K562 (cell line): ENCODE measurements at regions not wholly inside any gene's neighbourhood (a gene's known extent, or its start where the extent isn't known, plus 50 kb on each side); places are given as distances from the start of the nearest gene placed in this dataset.

ENCODE experiments used
- ASH1L ChIP-seq: fragments of 450-650 bp; IDR thresholded peaks from 2 replicates; pipeline ENCODE4 v1.6.1; 2018; ENCODE audit warnings: borderline replicate concordance, mild to moderate bottlenecking, low read depth; ENCODE audit not compliant: partially characterized antibody
- CBX1 ChIP-seq: sonication (generic); IDR thresholded peaks from 2 replicates; pipeline ENCODE4 v1.6.1; 2016; ENCODE audit warnings: antibody characterized with exemption, low read depth, mild to moderate bottlenecking
- KDM5B ChIP-seq: fragments of 200-600 bp; sonication (generic); IDR thresholded peaks from 2 replicates; pipeline ENCODE4 v1.6.1; 2012; ENCODE audit warnings: low read depth, mild to moderate bottlenecking, moderate library complexity, low read length, control low read depth, inconsistent platforms; ENCODE audit not compliant: insufficient replicate concordance
- MAFF ChIP-seq: IDR thresholded peaks from 2 replicates; pipeline ENCODE4 v1.6.1; 2012; ENCODE audit warnings: low read length, improper control_type of control experiment
- MCM5 ChIP-seq: fragments of 450-650 bp; IDR thresholded peaks from 2 replicates; pipeline ENCODE4 v1.6.1; 2016; ENCODE audit warnings: low read depth
- NFIC ChIP-seq: fragments of 450-650 bp; IDR thresholded peaks from 2 replicates; pipeline ENCODE4 v1.6.1; 2017; ENCODE audit warnings: mild to moderate bottlenecking, inconsistent platforms
- NR2C2 ChIP-seq, 2 experiments: fragments of 200-800 bp in 1 of 2; sonication (Bioruptor generic) in 1 of 2; sonication (generic) in 1 of 2; formaldehyde crosslinking in 1 of 2; IDR thresholded peaks; 2 replicates each; pipeline versions ENCODE4 v1.6.1 to v1.8.0; 2016 to 2022; ENCODE audit warnings: mild to moderate bottlenecking in 1 of 2, missing compliant biosample characterization in 1 of 2, missing genetic modification characterization in 1 of 2, missing genetic modification reagents in 1 of 2
- NUFIP1 ChIP-seq: fragments of 450-650 bp; IDR thresholded peaks from 2 replicates; pipeline ENCODE4 v1.6.1; 2018; ENCODE audit not compliant: partially characterized antibody
- POLR2AphosphoS5 ChIP-seq: IDR thresholded peaks from 2 replicates; pipeline ENCODE4 v1.6.1; 2011; ENCODE audit warnings: mild to moderate bottlenecking, low read depth, low read length, moderate library complexity; ENCODE audit not compliant: control insufficient read depth, insufficient read depth
- SAP30 ChIP-seq: fragments of 200-600 bp; sonication (generic); IDR thresholded peaks from 2 replicates; pipeline ENCODE4 v1.6.1; 2012; ENCODE audit warnings: borderline replicate concordance, low read depth, mild to moderate bottlenecking, moderate library complexity, low read length, control low read depth, inconsistent platforms; ENCODE audit not compliant: insufficient read depth, poor library complexity, severe bottlenecking
- SMAD1 ChIP-seq: fragments of 150-350 bp; IDR thresholded peaks from 2 replicates; pipeline ENCODE4 v1.6.1; 2014; ENCODE audit warnings: low read length, low read depth; ENCODE audit not compliant: partially characterized antibody
- SMAD3 ChIP-seq: fragments of 450-650 bp; formaldehyde crosslinking; conservative IDR thresholded peaks from 2 replicates; pipeline ENCODE4 v1.4.0; 2020; ENCODE audit warnings: mild to moderate bottlenecking
- SMARCA5 ChIP-seq: fragments of 450-650 bp; IDR thresholded peaks from 2 replicates; pipeline ENCODE4 v1.6.1; 2016
- SP1 ChIP-seq: sonication (generic); formaldehyde crosslinking; IDR thresholded peaks from 2 replicates; pipeline ENCODE4 v1.8.1; 2022; ENCODE audit warnings: mild to moderate bottlenecking, missing genetic modification reagents
- SRSF1 ChIP-seq: fragments of 200-400 bp; formaldehyde crosslinking; IDR thresholded peaks from 2 replicates; pipeline ENCODE4 v1.6.1; 2017; ENCODE audit warnings: mild to moderate bottlenecking, low read depth, low read length, moderate library complexity
- TRIM28 ChIP-seq: fragments of 450-650 bp; IDR thresholded peaks from 2 replicates; pipeline ENCODE4 v1.6.1; 2017
- ZBTB34 ChIP-seq: fragments of 250-450 bp; sonication (Bioruptor Pico); IDR thresholded peaks from 2 replicates; pipeline ENCODE4 v1.8.0; 2021; ENCODE audit warnings: mild to moderate bottlenecking, moderate library complexity
- ZNF655 ChIP-seq: fragments of 250-450 bp; sonication (Bioruptor Pico); IDR thresholded peaks from 2 replicates; pipeline ENCODE4 v1.5.0; 2021
- TF ChIP-seq, protein P1 (sequence below): fragments of 250-450 bp; sonication (Bioruptor Pico); IDR thresholded peaks from 2 replicates; pipeline ENCODE4 v1.8.0; 2022; ENCODE audit warnings: moderate library complexity, mild to moderate bottlenecking, inconsistent platforms
- TF ChIP-seq, protein P2 (sequence below): IDR thresholded peaks from 2 replicates; pipeline ENCODE4 v1.6.1; 2012; ENCODE audit warnings: low read depth, low read length, improper control_type of control experiment, borderline replicate concordance
- TF ChIP-seq, protein P3 (sequence below): fragments of 450-650 bp; formaldehyde crosslinking; IDR thresholded peaks from 2 replicates; pipeline ENCODE4 v1.4.0; 2022; ENCODE audit warnings: missing genetic modification characterization

- TF ChIP-seq POLR2AphosphoS5 (peak; percentile 23; the same call in 1 of the 2 replicates), NR2C2 (CRISPR knock-in tag; IDR thresholded peaks at IDR 0.05) (no peak), NR2C2 (tag; IDR thresholded peaks at IDR 0.05) (0 out of 2 replicates have a peak, but pooled peaks have one; percentile 16), TRIM28 (no peak), SRSF1 (no peak), SMAD3 (CRISPR knock-in tag) (0 out of 2 replicates have a peak, but pooled peaks have one; percentile 55), ZNF655 (CRISPR knock-in tag) (no peak), MCM5 (no peak), NFIC (peak; percentile 9), NUFIP1 (no peak), CBX1 (no peak), MAFF (no peak), SP1 (CRISPR knock-in tag) (no peak), SMARCA5 (no peak), ASH1L (no peak), SMAD1 (no peak), SAP30 (no peak), KDM5B (no peak), ZBTB34 (CRISPR knock-in tag) (no peak)
- TF ChIP-seq, protein P1, sequence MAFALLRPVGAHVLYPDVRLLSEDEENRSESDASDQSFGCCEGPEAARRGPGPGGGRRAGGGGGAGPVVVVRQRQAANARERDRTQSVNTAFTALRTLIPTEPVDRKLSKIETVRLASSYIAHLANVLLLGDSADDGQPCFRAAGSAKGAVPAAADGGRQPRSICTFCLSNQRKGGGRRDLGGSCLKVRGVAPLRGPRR, result no peak
- TF ChIP-seq, protein P2, sequence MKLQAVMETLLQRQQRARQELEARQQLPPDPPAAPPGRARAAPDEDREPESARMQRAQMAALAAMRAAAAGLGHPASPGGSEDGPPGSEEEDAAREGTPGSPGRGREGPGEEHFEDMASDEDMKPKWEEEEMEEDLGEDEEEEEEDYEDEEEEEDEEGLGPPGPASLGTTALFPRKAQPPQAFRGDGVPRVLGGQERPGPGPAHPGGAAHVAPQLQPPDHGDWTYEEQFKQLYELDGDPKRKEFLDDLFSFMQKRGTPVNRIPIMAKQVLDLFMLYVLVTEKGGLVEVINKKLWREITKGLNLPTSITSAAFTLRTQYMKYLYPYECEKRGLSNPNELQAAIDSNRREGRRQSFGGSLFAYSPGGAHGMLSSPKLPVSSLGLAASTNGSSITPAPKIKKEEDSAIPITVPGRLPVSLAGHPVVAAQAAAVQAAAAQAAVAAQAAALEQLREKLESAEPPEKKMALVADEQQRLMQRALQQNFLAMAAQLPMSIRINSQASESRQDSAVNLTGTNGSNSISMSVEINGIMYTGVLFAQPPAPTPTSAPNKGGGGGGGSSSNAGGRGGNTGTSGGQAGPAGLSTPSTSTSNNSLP, result no peak
- TF ChIP-seq, protein P3, sequence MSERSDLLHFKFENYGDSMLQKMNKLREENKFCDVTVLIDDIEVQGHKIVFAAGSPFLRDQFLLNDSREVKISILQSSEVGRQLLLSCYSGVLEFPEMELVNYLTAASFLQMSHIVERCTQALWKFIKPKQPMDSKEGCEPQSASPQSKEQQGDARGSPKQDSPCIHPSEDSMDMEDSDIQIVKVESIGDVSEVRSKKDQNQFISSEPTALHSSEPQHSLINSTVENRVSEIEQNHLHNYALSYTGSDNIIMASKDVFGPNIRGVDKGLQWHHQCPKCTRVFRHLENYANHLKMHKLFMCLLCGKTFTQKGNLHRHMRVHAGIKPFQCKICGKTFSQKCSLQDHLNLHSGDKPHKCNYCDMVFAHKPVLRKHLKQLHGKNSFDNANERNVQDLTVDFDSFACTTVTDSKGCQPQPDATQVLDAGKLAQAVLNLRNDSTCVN (CRISPR knock-in tag), result no peak
Observed at GRCh38 chr2:16750175-16750924, 84.7 kb upstream of the CYRIA start (continued).
